ENCODE measurements at regions not wholly inside any gene's neighbourhood (a gene's known extent, or its start where the extent isn't known, plus 50 kb on each side); places are given as distances from the start of the nearest gene placed in this dataset.

GRCh38 chr5:166486348-166486747 lies 1805.1 kb upstream of the WWC1 start:
- Histone ChIP-seq H3K4me1 (replicated peaks in 1 of 2) (no peaks in the 10 kb centered on the region), H3K4me3 (no peak overlapping the region), H3K9me3 (replicated peaks in 1 of 3) (no peaks in the 10 kb centered on the region), H3K27me3 (no peaks in the 10 kb centered on the region), H3K27ac (no peak overlapping the region), H3K36me3 (replicated peaks in 1 of 2) (no peaks in the 10 kb centered on the region)
- TF ChIP-seq CTCF (IDR thresholded peaks at IDR 0.05) (no peak), POLR2A (IDR thresholded peaks at IDR 0.05) (no peak)
- 92 to 98% (median 93%) methylated on average over 3 of the region's 3 CpGs for whole genome bisulfite sequencing, 4 donors
- DNase-seq = no peak
- intact Hi-C loops (cut with DNase I) = no loop called here

- H3K27me3 ChIP-seq = no peaks in the 10 kb centered on the region
- H3K36me3 ChIP-seq (replicated peaks in 1 of 2) = no peaks in the 10 kb centered on the region
- H3K27ac ChIP-seq = no peak overlapping the region
- WGBS, 4 donors = 21 to 40% (median 37%) methylated on average over 3 of the region's 3 CpGs
- no peaks in the 10 kb centered on the region for H3K9me3 ChIP-seq (replicated peaks in 1 of 3)
- H3K4me1 ChIP-seq (replicated peaks in 1 of 2) = no peaks in the 10 kb centered on the region
- DNase-seq = no peak
- no peak for TF ChIP-seq POLR2A (IDR thresholded peaks at IDR 0.05)
- TF ChIP-seq CTCF (IDR thresholded peaks at IDR 0.05) = no peak
- H3K4me3 ChIP-seq = no peak overlapping the region
- intact Hi-C loops (cut with DNase I) = no loop called here
Observed at GRCh38 chr5:166488560-166488959, 1802.9 kb upstream of the WWC1 start.

GRCh38 chr5:166493040-166493439 lies 1798.4 kb upstream of the WWC1 start:
- WGBS, 4 donors = 42 to 51% (median 48%) methylated on average over 2 of the region's 2 CpGs
- no peak overlapping the region for H3K27ac ChIP-seq
- H3K4me1 ChIP-seq (replicated peaks in 1 of 2) = no peaks in the 10 kb centered on the region
- intact Hi-C loops (cut with DNase I) = no loop called here
- no peak for TF ChIP-seq POLR2A (IDR thresholded peaks at IDR 0.05)
- no peak for TF ChIP-seq CTCF (IDR thresholded peaks at IDR 0.05)
- H3K27me3 ChIP-seq = no peaks in the 10 kb centered on the region
- DNase-seq = no peak
- no peaks in the 10 kb centered on the region for H3K9me3 ChIP-seq (replicated peaks in 1 of 3)
- no peak overlapping the region for H3K4me3 ChIP-seq
- H3K36me3 ChIP-seq (replicated peaks in 1 of 2) = no peaks in the 10 kb centered on the region

- TF ChIP-seq CTCF (IDR thresholded peaks at IDR 0.05) (no peak), POLR2A (IDR thresholded peaks at IDR 0.05) (no peak)
- Histone ChIP-seq H3K4me1 (replicated peaks in 1 of 2) (no peaks in the 10 kb centered on the region), H3K4me3 (no peak overlapping the region), H3K9me3 (replicated peaks in 1 of 3) (no peaks in the 10 kb centered on the region), H3K36me3 (replicated peaks in 1 of 2) (no peaks in the 10 kb centered on the region), H3K27ac (no peak overlapping the region), H3K27me3 (no peaks in the 10 kb centered on the region)
- 74 to 82% (median 80%) methylated on average over 7 of the region's 7 CpGs for WGBS, 4 donors
- intact Hi-C loops (cut with DNase I) = no loop called here
- no peak for DNase-seq
Observed at GRCh38 chr5:166493612-166494011, 1797.8 kb upstream of the WWC1 start.
